ENCODE measurements at regions not wholly inside any gene's neighbourhood (a gene's known extent, or its start where the extent isn't known, plus 50 kb on each side); places are given as distances from the start of the nearest gene placed in this dataset.

DNA sequence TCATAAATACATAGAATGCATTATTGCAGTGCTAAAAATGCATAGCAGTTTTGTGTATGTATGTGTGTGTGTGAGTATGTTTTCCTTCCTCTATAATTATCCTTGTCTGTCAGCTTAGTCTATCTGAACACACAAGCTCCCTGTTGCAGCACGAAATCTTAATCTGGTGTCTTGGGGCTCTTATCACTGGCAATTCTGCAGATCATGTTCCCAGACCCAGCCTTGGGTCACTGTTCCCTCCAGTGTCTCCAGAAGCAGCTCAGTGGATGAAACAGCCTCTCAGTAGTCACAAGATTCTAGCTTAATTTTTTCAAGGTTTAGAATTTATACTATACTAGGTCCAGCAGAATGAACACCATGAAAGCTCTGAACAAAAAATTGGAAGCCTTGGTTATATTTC is 777.9 kb downstream of the MRPL39 start:
- TF ChIP-seq, protein P1, sequence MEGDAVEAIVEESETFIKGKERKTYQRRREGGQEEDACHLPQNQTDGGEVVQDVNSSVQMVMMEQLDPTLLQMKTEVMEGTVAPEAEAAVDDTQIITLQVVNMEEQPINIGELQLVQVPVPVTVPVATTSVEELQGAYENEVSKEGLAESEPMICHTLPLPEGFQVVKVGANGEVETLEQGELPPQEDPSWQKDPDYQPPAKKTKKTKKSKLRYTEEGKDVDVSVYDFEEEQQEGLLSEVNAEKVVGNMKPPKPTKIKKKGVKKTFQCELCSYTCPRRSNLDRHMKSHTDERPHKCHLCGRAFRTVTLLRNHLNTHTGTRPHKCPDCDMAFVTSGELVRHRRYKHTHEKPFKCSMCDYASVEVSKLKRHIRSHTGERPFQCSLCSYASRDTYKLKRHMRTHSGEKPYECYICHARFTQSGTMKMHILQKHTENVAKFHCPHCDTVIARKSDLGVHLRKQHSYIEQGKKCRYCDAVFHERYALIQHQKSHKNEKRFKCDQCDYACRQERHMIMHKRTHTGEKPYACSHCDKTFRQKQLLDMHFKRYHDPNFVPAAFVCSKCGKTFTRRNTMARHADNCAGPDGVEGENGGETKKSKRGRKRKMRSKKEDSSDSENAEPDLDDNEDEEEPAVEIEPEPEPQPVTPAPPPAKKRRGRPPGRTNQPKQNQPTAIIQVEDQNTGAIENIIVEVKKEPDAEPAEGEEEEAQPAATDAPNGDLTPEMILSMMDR (IDR thresholded peaks at IDR 0.05) = no peak
- no peak for TF ChIP-seq POLR2A (IDR thresholded peaks at IDR 0.05)
